NCI-H526 treated with DMSO at 0.1 percent for 48 hours (cell line): ENCODE measurements at regions not wholly inside any gene's neighbourhood (a gene's known extent, or its start where the extent isn't known, plus 50 kb on each side); places are given as distances from the start of the nearest gene placed in this dataset.
"Not testable (repeated sequence)": the region's sequence is repeated elsewhere in the genome, so short reads cannot be mapped to it uniquely, and the experiment has no call there.

Experiments
- DNase-seq: peaks from one replicate; lab custom pipeline; 2025; lab: John Stamatoyannopoulos, UW

DNA sequence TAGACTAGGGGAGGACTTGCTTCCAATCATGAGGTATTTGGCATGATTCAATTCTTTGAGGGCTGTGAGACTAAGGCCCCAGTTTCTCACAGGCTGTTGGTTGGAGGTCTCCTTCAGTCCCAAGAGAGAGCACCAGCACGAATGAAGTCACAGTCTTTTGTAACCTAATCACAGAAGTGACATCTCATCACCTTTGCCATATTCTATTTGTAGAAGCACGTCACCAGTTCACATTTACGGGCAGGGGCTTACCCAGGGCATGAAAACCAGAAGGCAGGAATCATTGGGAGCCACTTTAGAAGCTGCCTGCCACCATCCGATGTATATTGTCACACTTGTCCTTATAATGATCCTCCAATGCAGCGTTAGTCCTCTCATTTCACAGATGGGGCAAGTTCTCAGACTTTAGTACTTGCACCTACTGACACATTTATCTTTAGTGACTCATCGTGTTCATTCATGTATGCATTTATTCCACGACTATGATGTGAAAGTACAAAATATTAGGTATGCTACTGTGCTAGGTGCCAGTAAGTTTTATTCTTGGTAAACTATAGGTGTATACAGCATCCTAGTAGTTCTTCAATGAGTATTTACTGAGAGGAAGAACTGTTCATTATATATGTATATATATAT lies 163.8 kb upstream of the PGRMC2 start:
- no peak for DNase-seq

DNA sequence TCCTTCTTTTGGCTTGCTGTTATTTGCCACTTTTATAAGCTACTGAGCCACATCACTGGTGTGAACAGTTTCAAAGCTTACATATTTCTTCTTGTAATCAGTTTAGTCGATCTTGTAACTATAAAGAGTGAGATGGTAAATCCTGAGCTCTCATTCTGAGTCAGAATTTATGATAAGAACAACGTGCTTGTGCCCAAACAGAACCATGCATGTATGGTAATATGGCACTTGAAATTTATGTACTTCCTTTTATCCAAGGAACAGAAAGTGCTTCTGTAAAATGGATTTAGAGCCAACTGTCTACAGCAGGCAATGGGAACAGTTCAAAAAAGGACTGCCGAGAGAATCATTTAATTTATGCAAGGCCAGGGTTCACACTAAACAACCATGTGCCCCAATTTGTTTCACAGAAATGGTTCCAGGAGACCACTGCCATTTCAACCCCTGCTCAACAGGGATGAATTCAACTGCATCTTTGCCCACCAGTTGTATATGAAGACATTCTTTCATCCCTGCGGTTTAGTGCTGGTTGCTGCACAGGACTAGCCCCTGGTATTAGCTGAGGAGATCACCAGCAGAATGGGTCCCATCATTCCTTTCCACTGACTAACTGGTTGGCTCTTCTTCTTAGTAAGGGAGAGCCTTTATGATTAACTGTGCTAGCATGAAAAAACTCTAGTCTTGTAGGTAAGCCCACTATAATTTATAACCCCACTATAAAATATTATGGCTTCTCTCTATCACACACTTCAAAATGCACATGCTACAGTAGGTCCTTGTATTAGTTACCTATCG lies 162.9 kb upstream of the PGRMC2 start:
- no peak for DNase-seq

DNA sequence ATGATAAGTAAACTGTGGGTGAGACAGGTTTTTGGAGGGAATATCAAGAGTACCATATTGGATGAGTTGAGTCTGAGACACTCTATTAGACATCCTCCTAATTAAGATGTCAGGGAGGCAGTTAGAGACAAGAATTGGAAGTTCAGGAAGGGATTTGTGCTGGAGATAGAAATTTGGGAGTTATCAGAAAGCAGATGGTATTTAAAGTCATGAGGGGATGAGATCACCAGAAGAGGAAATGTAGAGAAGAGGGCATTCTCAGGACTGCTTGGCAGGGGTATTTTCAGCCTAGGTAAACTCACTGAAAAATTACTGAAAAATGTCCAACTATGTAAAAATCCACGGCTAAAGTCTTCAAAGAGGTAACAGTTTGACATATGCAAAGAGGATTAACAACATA lies 161.6 kb upstream of the PGRMC2 start:
- no peak for DNase-seq

DNA sequence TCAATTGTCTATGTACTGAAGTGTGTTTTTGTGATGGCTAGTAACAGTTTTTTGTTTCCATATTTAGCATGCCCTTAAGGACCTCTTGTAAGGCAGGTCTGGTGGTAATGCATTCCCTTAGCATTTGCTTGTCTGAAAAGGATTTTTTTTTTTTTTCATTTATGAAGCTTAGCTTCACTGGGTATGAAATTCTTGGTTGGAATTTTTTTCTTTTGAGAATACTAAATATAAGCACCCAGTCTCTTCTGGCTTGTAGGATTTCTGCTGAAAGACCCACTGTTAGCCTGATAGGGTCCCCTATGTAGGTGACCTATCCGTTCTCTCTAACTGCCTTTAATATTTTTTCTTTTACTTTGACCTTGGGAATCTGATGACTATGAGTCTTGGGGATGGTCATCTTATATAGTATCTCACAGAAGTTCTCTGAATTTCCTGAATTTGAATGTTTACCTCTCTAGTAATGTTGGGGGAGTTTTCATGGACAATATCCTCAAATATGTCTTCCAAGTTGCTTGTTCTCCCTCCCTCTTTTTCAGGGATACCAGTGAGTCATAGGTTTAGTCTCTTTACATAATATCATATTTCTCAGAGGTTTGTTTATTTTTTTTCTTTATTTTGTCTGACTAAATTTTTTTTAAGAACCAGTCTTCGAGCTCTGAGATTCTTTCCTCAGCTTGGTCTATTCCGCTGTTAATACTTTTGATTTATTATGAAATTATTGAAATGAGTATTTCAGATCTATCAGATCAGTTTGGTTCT lies 157.1 kb upstream of the PGRMC2 start:
- no peak for DNase-seq

GRCh38 chr4:128440923-128441322 lies 153.3 kb upstream of the PGRMC2 start:
- DNase-seq = no peak

DNA sequence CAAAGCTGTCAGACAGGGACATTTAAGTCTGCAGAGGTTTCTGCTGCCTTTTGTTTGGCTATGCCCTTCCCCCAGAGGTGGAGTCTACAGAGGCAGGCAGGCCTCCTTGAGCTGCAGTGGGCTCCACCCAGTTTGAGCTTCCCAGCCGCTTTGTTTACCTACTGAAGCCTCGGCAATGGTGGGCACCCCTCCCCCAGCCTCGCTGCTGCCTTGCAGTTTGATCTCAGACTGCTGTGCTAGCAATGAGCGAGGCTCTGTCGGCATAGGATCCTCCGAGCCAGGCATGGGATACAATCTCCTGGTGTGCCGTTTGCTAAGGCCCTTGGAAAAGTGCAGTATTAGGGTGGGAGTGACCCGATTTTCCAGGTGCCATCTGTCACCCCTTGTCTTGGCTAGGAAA lies 149.4 kb upstream of the PGRMC2 start:
- not testable (repeated sequence) for DNase-seq

GRCh38 chr4:128429023-128429613 lies 141.5 kb upstream of the PGRMC2 start:
- DNase-seq = not testable (repeated sequence)

GRCh38 chr4:128428397-128428796 lies 140.8 kb upstream of the PGRMC2 start:
- no peak for DNase-seq

DNA sequence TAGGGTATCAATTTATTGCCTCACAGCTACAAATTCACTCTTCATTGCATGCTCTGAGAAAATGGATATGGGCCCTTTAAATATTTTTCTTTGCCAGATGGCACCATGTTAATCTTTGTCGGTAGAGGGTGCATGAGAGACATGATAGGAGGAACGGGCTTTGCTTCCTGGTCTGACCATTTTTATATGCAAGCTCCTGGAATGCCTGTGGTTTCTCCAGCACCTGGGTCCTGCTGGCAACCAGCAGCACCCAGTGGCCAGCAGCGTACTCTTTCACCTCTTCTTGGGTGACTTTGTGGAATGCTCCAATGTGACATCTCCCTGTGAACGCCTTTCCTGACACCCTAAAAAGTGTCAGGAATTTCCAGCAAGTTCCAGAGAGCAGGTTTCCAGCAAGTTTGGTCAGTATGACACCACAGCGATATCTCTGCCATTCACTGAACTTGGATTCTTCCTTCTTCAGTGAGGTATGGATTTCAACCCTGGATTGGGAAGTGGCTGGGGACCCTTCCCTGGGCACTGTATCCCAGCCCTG lies 140.3 kb upstream of the PGRMC2 start:
- DNase-seq = peak; percentile 74

GRCh38 chr4:128424527-128425497 lies 137.2 kb upstream of the PGRMC2 start:
- no peak for DNase-seq

DNA sequence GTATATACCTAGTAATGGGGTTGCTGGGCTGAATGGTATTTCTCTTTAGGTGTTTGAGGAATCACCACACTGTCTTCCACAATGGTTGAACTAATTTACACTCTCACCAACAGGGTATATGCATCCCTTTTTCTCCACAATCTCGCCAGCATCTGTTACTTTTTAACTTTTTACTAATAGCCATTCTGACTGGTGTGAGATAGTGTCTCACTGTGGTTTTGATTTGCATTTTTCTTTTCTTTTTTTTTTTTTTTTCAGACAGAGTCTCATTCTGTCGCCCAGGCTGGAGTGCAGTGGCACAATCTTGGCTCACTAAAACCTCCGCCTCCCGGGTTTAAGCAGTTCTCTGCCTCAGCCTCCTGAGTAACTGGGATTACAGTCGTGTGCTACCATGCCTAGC lies 134.7 kb upstream of the PGRMC2 start:
- DNase-seq = not testable (repeated sequence)

- DNase-seq = no peak
Measured at GRCh38 chr4:128416921-128417320, 129.3 kb upstream of the PGRMC2 start.

- no peak for DNase-seq
Measured at GRCh38 chr4:128410037-128410436, 122.4 kb upstream of the PGRMC2 start.

DNA sequence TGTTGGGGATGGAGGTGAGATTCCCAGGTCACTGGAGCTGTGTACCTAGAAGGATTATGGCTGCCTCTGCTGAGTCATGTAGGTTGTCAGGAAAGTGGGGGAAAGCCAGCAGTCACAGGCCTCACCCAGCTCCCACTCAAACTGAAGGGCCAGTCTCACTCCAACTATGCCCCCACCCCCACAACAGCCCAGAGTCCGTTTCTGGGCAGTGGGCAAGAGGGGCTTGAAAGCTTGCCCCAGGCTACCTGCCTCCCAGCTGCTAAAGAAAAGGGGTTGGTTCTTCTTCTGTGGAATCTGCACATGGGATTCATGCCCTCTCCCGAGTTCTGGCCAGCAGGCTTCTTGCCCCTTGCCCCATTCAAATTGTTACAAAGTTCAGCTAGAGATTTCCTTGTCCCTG lies 116.0 kb upstream of the PGRMC2 start:
- no peak for DNase-seq

- DNase-seq = no peak
Measured at GRCh38 chr4:128394778-128395177, 107.2 kb upstream of the PGRMC2 start.

- DNase-seq = peak; percentile 80
Measured at GRCh38 chr4:128393101-128393704, 105.6 kb upstream of the PGRMC2 start.

DNA sequence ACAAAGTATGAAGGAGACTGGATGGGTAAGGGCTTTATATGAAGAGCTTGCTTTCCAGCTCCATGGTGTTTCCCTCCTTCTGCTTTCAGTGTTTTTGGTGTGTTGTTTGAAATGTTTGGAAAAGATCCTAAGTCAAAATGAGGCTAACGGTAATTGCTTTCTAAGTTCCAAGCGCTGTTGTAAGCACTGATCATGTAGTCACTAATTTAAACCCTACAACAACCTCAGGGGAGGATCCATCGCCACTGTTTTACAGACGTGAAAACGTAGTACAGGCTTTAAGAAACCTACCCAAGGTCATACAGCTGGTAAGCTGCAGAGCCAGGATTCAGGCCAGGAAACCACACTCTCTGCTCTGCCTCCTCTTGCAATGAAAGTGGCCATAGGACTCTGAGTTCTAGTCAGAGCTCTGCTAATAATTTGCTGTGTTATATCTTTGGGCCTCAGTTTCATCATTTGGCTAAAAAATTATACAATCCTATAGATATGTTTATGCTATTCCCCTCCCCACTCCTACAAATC lies 102.9 kb upstream of the PGRMC2 start:
- DNase-seq = no peak

GRCh38 chr4:128388796-128389195 lies 101.2 kb upstream of the PGRMC2 start:
- DNase-seq = no peak

DNA sequence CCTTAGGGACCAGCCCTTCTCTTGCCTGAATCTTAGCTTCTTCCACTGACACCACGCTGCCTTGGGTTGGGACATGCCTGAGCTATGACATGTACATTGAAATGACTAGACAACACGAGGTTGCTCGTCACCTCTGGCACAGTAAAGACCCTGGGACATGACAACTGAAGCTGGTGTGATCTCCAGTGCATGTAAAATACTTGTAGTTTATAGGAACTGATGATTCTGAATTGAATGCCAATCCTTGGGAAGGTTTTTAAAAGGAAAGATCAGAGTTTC lies 100.7 kb upstream of the PGRMC2 start:
- DNase-seq = no peak

DNA sequence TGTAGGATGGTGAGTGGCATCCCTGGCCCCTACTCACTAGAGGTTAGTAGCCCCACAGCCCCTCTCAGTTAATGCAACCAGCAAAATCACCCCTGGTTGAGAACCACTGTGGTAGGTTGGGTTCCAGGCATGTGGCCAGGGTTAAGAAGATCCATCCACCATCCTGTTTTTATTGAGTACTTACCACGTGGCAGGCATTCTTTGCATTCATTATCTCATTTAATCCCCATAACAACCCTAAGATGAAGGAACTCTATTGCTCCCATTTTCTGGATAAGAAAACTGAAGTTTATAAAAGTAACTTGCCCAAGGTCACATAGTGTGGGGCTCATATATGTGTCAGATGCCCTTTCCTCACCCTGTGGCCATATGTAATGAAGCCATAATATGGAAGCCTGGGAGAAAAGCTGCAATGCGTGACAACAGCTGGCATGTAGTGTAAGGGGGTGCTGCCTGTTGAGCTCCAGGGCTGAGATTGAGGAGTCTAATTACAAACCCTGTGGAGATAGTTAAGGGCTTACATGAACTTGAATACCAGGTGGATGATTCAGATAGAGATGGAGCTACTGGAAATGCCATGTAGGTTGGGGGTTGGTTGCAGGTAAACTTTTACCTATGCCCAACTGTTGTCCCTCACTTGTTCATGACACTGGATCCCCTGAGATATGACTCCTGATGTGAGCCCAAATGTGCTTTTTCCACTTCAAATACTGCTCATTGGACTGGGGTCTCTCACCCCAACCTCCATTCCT lies 100.2 kb upstream of the PGRMC2 start:
- DNase-seq = no peak
